ENCODE measurements at regions not wholly inside any gene's neighbourhood (a gene's known extent, or its start where the extent isn't known, plus 50 kb on each side); places are given as distances from the start of the nearest gene placed in this dataset.

GRCh38 chr4:171583790-171584189, 229.4 kb upstream of the GALNTL6 start:
- no peak for TF ChIP-seq CTCF (IDR thresholded peaks at IDR 0.05 in 2 of 3, conservative IDR thresholded peaks at IDR 0.05 in 1 of 3; ENCODE audit: borderline replicate concordance in 1 of 3, insufficient read depth in 1 of 3, low read depth in 2 of 3, low read length in 2 of 3)
- no peak for TF ChIP-seq POLR2A (IDR thresholded peaks at IDR 0.05; ENCODE audit: borderline replicate concordance, extremely low read depth, insufficient read depth, insufficient read length)
- no peak for TF ChIP-seq REST (IDR thresholded peaks at IDR 0.05; ENCODE audit: low read depth)
- no peak for TF ChIP-seq SP1 (IDR thresholded peaks at IDR 0.05; ENCODE audit: low read depth)
